Esophagus muscularis mucosa (tissue), 4 donors: ENCODE measurements at regions not wholly inside any gene's neighbourhood (a gene's known extent, or its start where the extent isn't known, plus 50 kb on each side); places are given as distances from the start of the nearest gene placed in this dataset.

Experiments used
- EP300 ChIP-seq: sonication (generic); formaldehyde crosslinking; IDR thresholded peaks from one replicate; pipeline ENCODE4 v1.6.1; 2017; ENCODE audit warnings: antibody characterized with exemption
- POLR2A ChIP-seq: fragments of 450-650 bp; IDR thresholded peaks from one replicate; pipeline ENCODE4 v1.6.1; 2017; ENCODE audit warnings: antibody characterized with exemption, moderate library complexity, mild to moderate bottlenecking, low read depth
- POLR2AphosphoS5 ChIP-seq, 2 donors: sonication (generic); formaldehyde crosslinking; IDR thresholded peaks; one replicate each; pipeline ENCODE4 v1.6.1; 2017; ENCODE audit warnings: antibody characterized with exemption in 2 of 2
- TF ChIP-seq, protein P1 (sequence below), 3 experiments: fragments of 200-600 bp in 2 of 3; fragments of 450-650 bp in 1 of 3; sonication (generic) in 2 of 3; IDR thresholded peaks; one replicate each; pipeline ENCODE4 v1.5.1; 2017 to 2019; ENCODE audit warnings: antibody characterized with exemption in 3 of 3, mild to moderate bottlenecking in 2 of 3, moderate library complexity in 1 of 3

DNA sequence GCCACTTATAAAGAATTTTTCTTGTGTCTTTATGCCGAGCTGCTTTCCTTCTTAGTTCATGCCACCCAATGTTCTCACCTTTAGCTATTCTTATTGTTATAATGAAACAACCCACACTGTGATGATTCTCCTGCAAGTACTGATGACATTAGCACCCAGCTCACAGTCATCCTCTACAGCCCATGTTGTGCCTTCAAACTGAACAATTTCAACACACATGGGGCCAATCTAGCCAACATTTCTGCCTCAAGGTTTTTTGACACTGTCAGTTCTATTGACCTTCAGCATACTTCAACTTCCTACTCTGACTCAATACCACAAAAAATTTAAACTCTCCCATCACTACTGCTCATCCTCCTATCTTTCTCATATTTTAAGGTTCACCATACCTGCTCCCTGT is 752.4 kb downstream of the FGF9 start:
- TF ChIP-seq, protein P1, sequence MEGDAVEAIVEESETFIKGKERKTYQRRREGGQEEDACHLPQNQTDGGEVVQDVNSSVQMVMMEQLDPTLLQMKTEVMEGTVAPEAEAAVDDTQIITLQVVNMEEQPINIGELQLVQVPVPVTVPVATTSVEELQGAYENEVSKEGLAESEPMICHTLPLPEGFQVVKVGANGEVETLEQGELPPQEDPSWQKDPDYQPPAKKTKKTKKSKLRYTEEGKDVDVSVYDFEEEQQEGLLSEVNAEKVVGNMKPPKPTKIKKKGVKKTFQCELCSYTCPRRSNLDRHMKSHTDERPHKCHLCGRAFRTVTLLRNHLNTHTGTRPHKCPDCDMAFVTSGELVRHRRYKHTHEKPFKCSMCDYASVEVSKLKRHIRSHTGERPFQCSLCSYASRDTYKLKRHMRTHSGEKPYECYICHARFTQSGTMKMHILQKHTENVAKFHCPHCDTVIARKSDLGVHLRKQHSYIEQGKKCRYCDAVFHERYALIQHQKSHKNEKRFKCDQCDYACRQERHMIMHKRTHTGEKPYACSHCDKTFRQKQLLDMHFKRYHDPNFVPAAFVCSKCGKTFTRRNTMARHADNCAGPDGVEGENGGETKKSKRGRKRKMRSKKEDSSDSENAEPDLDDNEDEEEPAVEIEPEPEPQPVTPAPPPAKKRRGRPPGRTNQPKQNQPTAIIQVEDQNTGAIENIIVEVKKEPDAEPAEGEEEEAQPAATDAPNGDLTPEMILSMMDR (IDR thresholded peaks at IDR 0.05), result no peak
- TF ChIP-seq EP300, result no peak
- TF ChIP-seq POLR2A, result no peak
- TF ChIP-seq POLR2AphosphoS5 (IDR thresholded peaks at IDR 0.05), result no peak
